Mammary epithelial cell (primary cell): ENCODE measurements at regions not wholly inside any gene's neighbourhood (a gene's known extent, or its start where the extent isn't known, plus 50 kb on each side); places are given as distances from the start of the nearest gene placed in this dataset.

Source experiments
- EZH2 ChIP-seq: IDR thresholded peaks from 2 replicates; pipeline ENCODE4 v1.6.1; 2012; ENCODE audit warnings: low read length, inconsistent platforms, borderline replicate concordance
- TF ChIP-seq, protein P1 (sequence below), 2 donors: IDR thresholded peaks in 1 of 2; conservative IDR thresholded peaks in 1 of 2; 2 replicates each; pipeline ENCODE4 v1.5.1; 2011 to 2012; ENCODE audit warnings: inconsistent platforms in 2 of 2, low read length in 2 of 2, mild to moderate bottlenecking in 2 of 2, control low read depth in 1 of 2, low read depth in 1 of 2; ENCODE audit not compliant: insufficient read depth in 1 of 2; ENCODE audit errors: extremely low read depth in 1 of 2

GRCh38 chr15:53251523-53251922 is 461.4 kb upstream of the ONECUT1 start:
- TF ChIP-seq, protein P1, sequence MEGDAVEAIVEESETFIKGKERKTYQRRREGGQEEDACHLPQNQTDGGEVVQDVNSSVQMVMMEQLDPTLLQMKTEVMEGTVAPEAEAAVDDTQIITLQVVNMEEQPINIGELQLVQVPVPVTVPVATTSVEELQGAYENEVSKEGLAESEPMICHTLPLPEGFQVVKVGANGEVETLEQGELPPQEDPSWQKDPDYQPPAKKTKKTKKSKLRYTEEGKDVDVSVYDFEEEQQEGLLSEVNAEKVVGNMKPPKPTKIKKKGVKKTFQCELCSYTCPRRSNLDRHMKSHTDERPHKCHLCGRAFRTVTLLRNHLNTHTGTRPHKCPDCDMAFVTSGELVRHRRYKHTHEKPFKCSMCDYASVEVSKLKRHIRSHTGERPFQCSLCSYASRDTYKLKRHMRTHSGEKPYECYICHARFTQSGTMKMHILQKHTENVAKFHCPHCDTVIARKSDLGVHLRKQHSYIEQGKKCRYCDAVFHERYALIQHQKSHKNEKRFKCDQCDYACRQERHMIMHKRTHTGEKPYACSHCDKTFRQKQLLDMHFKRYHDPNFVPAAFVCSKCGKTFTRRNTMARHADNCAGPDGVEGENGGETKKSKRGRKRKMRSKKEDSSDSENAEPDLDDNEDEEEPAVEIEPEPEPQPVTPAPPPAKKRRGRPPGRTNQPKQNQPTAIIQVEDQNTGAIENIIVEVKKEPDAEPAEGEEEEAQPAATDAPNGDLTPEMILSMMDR (conservative IDR thresholded peaks at IDR 0.05 in 1 of 2, IDR thresholded peaks at IDR 0.05 in 1 of 2; ENCODE audit: extremely low read depth in 1 of 2, insufficient read depth in 1 of 2, low read depth in 1 of 2, low read length in 2 of 2), result no peak
- TF ChIP-seq EZH2, result no peak
